HFF-Myc (cell line): ENCODE measurements at regions not wholly inside any gene's neighbourhood (a gene's known extent, or its start where the extent isn't known, plus 50 kb on each side); places are given as distances from the start of the nearest gene placed in this dataset.

Experiments used
- DNase-seq: peaks from one replicate; pipeline ENCODE4 v3.0.0-alpha.2; 2011; ENCODE audit warnings: low read depth; ENCODE audit errors: extremely low read depth
- H3K4me3 ChIP-seq: replicated peaks from 2 replicates; pipeline ENCODE4 v1.5.1; 2011; ENCODE audit warnings: low read depth, mild to moderate bottlenecking, control low read depth, low read length
- TF ChIP-seq, protein P1 (sequence below): IDR thresholded peaks from 2 replicates; pipeline ENCODE4 v1.5.1; 2012; ENCODE audit warnings: mild to moderate bottlenecking, low read depth, low read length, control low read depth; ENCODE audit errors: missing control alignments

DNA sequence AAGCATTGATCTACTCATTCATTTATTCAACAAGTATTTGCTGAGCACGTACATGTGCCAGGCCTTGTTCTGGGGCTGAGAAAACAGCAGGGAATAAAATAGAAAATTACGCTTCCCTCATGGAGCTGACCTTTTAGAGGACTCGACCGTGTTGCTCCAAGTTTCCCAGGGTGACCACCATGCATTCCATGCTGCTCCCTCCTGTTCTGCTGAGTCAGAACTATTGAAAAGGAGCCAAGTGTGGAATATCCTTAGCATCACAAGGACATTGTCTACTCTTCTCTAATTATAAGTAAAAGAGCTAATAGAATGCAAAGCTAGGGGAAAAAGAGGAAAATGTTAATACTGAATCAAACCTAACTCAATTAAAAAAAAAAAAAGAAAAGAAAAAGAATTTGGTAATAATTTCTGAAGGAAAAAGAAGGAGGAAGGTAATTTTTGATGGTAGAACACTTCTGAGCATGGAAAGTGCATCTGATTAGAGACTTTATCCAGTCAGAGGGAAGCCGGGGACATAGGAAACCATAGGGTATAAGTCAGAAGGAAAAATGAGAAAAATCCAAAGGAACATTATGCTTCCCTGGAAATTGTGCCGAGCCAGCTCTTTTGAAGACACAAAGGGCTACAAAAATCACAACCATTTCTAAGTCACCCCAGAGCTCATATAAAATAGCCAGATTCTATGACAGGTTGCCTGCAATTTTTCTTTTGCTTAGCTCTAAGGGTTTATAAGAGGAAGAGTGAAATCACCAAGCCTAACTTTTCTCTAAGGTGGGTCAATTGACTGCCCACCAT lies 339.4 kb downstream of the RND3 start:
- DNase-seq, result no peak
- TF ChIP-seq, protein P1, sequence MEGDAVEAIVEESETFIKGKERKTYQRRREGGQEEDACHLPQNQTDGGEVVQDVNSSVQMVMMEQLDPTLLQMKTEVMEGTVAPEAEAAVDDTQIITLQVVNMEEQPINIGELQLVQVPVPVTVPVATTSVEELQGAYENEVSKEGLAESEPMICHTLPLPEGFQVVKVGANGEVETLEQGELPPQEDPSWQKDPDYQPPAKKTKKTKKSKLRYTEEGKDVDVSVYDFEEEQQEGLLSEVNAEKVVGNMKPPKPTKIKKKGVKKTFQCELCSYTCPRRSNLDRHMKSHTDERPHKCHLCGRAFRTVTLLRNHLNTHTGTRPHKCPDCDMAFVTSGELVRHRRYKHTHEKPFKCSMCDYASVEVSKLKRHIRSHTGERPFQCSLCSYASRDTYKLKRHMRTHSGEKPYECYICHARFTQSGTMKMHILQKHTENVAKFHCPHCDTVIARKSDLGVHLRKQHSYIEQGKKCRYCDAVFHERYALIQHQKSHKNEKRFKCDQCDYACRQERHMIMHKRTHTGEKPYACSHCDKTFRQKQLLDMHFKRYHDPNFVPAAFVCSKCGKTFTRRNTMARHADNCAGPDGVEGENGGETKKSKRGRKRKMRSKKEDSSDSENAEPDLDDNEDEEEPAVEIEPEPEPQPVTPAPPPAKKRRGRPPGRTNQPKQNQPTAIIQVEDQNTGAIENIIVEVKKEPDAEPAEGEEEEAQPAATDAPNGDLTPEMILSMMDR, result no peak

GRCh38 chr2:150146879-150147278 lies 340.6 kb downstream of the RND3 start:
- no peak for DNase-seq
- TF ChIP-seq, protein P1, result no peak

More for the DNA sequence above, 339.4 kb downstream of the RND3 start:
- no peak overlapping the region for H3K4me3 ChIP-seq

GRCh38 chr2:150145299-150145692 lies 342.2 kb downstream of the RND3 start:
- no peak overlapping the region for H3K4me3 ChIP-seq
- TF ChIP-seq, protein P1, result no peak
- DNase-seq, result no peak

More at GRCh38 chr2:150146879-150147278, 340.6 kb downstream of the RND3 start:
- no peak overlapping the region for H3K4me3 ChIP-seq

- DNase-seq, result no peak
- TF ChIP-seq, protein P1, result no peak
- no peak overlapping the region for H3K4me3 ChIP-seq
Observed at GRCh38 chr2:150144546-150145298, 342.7 kb downstream of the RND3 start.

- no peak overlapping the region for H3K4me3 ChIP-seq
- DNase-seq, result no peak
- TF ChIP-seq, protein P1, result no peak
Observed at GRCh38 chr2:150143087-150143536, 344.4 kb downstream of the RND3 start.

DNA sequence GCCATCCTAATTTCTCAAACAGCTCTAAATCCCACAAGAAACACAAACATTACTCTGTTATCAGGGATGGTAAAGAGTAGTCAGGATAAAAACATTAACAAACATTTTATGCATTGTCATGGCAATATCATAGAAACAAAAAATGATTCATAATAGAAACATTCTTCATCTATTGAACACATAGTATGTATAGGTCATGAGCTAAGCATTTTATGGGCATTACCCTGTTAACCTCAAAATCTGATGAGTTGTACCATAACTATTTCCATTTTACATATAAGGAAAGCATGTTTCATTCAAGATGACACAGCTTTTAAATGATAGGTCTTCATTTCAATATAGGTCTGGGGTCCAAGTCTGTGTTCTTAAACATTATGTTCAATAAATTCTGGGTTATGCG lies 344.9 kb downstream of the RND3 start:
- no peak for DNase-seq
- H3K4me3 ChIP-seq, result no peak overlapping the region
- TF ChIP-seq, protein P1, result no peak
